Lower leg skin (tissue), 4 donors: ENCODE measurements at regions not wholly inside any gene's neighbourhood (a gene's known extent, or its start where the extent isn't known, plus 50 kb on each side); places are given as distances from the start of the nearest gene placed in this dataset.

Source experiments
- DNase-seq, 2 donors: peaks; one replicate each; pipeline ENCODE4 v3.0.0-alpha.2; 2019; ENCODE audit warnings: low spot score in 2 of 2
- H3K4me3 ChIP-seq: fragments of 200-600 bp; sonication (generic); 2 replicates; pipeline ENCODE4 v1.5.1; 2017; ENCODE audit warnings: mild to moderate bottlenecking, low read depth; ENCODE audit not compliant: poor library complexity, severe bottlenecking
- CTCF ChIP-seq, 3 donors: fragments of 450-650 bp; IDR thresholded peaks; one replicate each; pipeline ENCODE4 v1.5.1; 2016; ENCODE audit warnings: antibody characterized with exemption in 3 of 3, mild to moderate bottlenecking in 3 of 3, moderate library complexity in 2 of 3
- POLR2A ChIP-seq, 2 donors: fragments of 450-650 bp; IDR thresholded peaks; one replicate each; pipeline ENCODE4 v1.6.1; 2016 to 2017; ENCODE audit warnings: antibody characterized with exemption in 2 of 2, mild to moderate bottlenecking in 1 of 2, moderate library complexity in 1 of 2
- WGBS, 2 donors: methylation state at CpG; one replicate each; pipeline ENCODE4 v1.1.5; 2018; 5-methylcytosine and 5-hydroxymethylcytosine counted together
- intact Hi-C: fragments of 100-400 bp; cut with DNase I; formaldehyde crosslinking; loops from one replicate; pipeline ENCODE4 v1.15.0; 2023; ENCODE audit warnings: low total_unique reads

GRCh38 chr9:89863141-89863540, 258.3 kb downstream of the GADD45G start:
- no peak overlapping the region for H3K4me3 ChIP-seq
- no peak for TF ChIP-seq POLR2A (IDR thresholded peaks at IDR 0.05)
- TF ChIP-seq CTCF (IDR thresholded peaks at IDR 0.05): no peak
- intact Hi-C loops: no loop called here
- 87 to 88% methylated on average over 8 of the region's 8 CpGs for WGBS, 2 donors
- no peak for DNase-seq

- TF ChIP-seq POLR2A (IDR thresholded peaks at IDR 0.05): no peak
- TF ChIP-seq CTCF (IDR thresholded peaks at IDR 0.05): no peak
Observed at GRCh38 chr9:89863837-89864236, 259.0 kb downstream of the GADD45G start.

GRCh38 chr9:89864257-89864656, 259.4 kb downstream of the GADD45G start:
- 57 to 61% methylated on average over 5 of the region's 5 CpGs for WGBS, 2 donors
- no peak overlapping the region for H3K4me3 ChIP-seq
- intact Hi-C loops: no loop called here
- TF ChIP-seq CTCF (IDR thresholded peaks at IDR 0.05) (no peak), POLR2A (IDR thresholded peaks at IDR 0.05) (no peak)
- DNase-seq: no peak

More at GRCh38 chr9:89863837-89864236, 259.0 kb downstream of the GADD45G start:
- WGBS, 2 donors: 52 to 56% methylated on average over 6 of the region's 6 CpGs
- H3K4me3 ChIP-seq: no peak overlapping the region
- intact Hi-C loops: no loop called here
- DNase-seq: no peak

GRCh38 chr9:89864731-89865130, 259.9 kb downstream of the GADD45G start:
- no peak for DNase-seq
- TF ChIP-seq CTCF (IDR thresholded peaks at IDR 0.05): no peak
- no peak for TF ChIP-seq POLR2A (IDR thresholded peaks at IDR 0.05)
- intact Hi-C loops: no loop called here
- WGBS, 2 donors: 59 to 69% methylated on average over 3 to 4 of the region's 4 CpGs
- no peak overlapping the region for H3K4me3 ChIP-seq

GRCh38 chr9:89865357-89865756, 260.5 kb downstream of the GADD45G start:
- H3K4me3 ChIP-seq: no peak overlapping the region
- intact Hi-C loops: no loop called here
- DNase-seq: no peak
- TF ChIP-seq POLR2A (IDR thresholded peaks at IDR 0.05) (no peak), CTCF (IDR thresholded peaks at IDR 0.05) (no peak)
- 66 to 91% methylated on average over 7 to 8 of the region's 8 CpGs for WGBS, 2 donors

GRCh38 chr9:89865981-89866380, 261.2 kb downstream of the GADD45G start:
- WGBS, 2 donors: 83 to 84% methylated on average over 10 of the region's 10 CpGs
- TF ChIP-seq CTCF (IDR thresholded peaks at IDR 0.05) (no peak), POLR2A (IDR thresholded peaks at IDR 0.05) (no peak)
- DNase-seq: no peak
- intact Hi-C loops: no loop called here
- no peak overlapping the region for H3K4me3 ChIP-seq
